NCI-H1436 (cell line): ENCODE measurements at regions not wholly inside any gene's neighbourhood (a gene's known extent, or its start where the extent isn't known, plus 50 kb on each side); places are given as distances from the start of the nearest gene placed in this dataset.

ENCODE experiments used
- DNase-seq: peaks from one replicate; lab custom pipeline; 2025; lab: John Stamatoyannopoulos, UW

DNA sequence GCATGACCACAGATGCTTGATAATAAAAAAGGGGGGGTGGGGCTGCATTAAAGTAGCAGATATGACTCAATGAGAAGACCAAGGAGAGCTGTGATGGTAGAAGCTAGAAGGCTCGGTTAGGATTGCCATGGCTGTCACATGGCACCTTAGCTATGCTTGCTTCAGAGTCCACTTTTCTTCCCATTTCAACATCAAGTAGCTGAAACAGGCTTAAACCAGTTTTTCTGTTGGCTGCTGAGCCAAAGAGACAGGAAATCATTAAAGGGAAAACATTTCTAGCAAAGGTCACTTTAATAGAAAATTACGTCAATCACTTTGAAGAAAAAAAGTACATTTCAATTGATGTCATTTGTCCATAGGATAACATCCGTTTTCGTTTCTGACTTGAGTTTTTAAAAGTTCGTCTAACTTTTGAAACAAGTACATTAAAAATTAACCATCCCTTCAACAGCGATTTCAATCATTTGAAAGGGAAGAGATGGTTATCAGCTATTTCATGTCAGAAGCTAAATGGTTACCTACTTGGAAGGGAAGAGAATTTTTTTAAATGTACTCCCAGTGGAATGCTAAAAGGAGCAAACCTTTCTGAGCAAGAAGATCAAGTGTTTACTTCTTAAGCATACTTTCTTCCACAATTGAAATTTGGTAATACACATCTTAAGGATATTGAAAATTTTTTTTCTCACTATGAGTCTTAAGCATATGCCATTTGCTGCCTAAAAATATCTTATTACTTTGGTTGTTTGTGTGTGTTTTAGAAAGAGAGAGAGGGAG lies 488.1 kb upstream of the PRMT6 start:
- no peak for DNase-seq

DNA sequence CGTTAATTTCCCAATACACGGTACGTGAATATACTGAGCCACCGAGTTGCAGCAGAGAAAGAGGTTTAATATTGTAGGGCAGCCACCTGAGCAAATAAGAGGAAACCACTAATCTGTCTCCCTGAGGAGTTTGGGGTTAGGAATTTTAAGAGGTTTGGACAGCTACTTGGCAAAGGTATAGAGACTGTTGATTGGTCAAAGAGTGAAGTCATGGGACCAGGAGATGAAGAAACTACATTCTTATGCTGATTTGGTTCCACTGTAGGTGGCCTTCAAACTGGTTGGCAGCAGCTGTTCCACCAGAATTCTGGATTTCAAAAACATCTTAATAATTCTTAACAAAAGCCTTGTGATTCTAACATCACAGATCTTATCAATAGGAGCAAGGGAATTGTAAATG lies 485.4 kb upstream of the PRMT6 start:
- DNase-seq: no peak

- DNase-seq: no peak
These were observed 472.4 kb upstream of the PRMT6 start for GRCh38 chr1:106584107-106584506.

GRCh38 chr1:106584676-106585075 lies 471.8 kb upstream of the PRMT6 start:
- DNase-seq: no peak

DNA sequence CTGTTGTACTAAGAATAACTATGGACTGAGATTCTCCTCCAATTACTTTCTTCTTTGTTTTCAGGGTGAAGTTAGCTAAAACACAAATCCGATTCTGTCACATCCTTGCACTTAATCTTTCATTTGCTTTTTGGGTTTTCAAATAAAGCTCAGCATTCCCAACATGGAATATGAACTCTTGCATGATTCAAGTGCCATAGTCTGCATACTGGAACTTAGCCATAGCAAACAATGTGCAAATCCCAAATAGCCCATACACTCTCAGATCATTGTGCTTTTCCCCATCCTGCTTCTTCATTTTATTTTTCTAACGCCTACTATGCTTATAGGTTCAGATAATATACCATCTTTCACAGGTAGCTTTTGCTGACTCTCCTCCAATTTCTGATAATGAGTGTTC lies 455.8 kb upstream of the PRMT6 start:
- DNase-seq: no peak

GRCh38 chr1:106603616-106604015 lies 452.9 kb upstream of the PRMT6 start:
- DNase-seq: no peak

- no peak for DNase-seq
These were observed 447.6 kb upstream of the PRMT6 start for GRCh38 chr1:106608841-106609240.

DNA sequence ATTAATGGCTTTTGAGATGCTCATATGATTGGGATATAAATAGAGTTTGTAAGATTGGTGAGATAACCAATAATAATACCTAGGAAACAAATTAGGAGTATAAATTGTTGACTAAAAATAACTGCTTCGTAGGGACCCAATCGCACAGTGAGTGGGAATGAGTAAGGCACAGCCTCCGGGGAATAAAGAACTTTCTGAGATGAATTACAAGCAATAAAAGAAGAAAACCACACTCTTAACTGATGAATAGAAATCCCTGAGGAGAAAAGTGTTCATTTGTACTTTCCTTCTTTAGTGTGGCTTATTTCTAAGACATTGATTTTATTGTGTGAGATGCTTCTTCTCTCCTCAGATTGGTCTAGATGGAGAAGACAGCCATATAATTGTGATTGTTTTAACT lies 443.4 kb upstream of the PRMT6 start:
- no peak for DNase-seq

DNA sequence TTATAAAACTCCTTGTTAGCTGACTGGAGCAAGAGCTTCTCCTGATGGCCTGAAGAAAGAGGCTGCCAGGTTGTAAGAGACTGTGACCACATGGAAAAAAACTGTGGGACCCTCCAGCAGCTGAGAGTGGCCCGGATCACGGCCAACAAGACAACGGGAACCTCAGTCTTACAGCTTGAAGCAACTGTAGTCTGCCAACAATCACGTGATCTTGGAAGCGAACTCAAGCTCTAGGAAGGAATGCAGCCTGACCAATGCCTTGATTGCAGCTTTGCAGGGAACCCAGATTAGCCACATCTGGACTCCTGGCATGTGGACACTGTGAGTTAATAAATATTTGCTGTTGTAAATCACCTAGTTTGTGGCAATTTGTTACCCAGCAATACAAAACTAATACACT lies 442.6 kb upstream of the PRMT6 start:
- no peak for DNase-seq

GRCh38 chr1:106615473-106615872 lies 441.0 kb upstream of the PRMT6 start:
- no peak for DNase-seq

GRCh38 chr1:106619080-106619826 lies 437.2 kb upstream of the PRMT6 start:
- DNase-seq: no peak

DNA sequence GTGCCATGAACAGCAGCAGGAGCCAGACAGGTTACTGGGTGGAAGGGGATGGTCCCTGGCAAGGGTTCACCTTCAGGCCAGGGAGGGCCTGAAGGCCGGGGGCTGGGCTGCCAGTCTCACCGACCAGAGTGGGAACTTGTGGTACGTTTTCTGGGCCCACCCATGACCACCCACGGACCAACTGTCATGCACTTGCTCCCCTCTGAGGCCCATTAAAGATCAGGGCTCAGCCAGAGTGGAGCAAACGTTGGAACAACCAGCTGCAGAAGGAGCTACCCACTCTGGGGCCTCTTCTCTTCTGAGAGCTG lies 436.7 kb upstream of the PRMT6 start:
- no peak for DNase-seq

DNA sequence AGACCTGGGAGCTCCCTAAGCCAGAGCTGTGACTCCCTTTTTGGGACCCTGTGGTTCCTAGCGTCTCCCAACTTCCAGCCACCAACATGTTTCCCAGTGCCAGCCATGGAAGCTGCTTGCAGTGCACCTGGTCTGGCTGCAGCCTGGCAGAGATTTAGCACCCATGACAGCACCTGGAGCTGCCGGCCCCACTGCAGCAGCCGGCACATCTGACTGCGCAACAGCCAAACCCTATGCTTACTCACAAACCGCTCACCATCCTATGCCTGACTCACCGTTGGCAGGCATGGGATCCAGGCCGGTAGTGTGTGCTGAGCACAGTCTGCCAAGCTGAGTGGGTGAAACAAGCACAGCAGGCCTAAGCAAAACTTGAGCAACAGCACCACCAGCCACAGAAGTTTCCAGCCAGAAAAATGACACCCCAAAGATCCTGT lies 435.9 kb upstream of the PRMT6 start:
- DNase-seq: no peak

GRCh38 chr1:106621853-106622252 lies 434.6 kb upstream of the PRMT6 start:
- DNase-seq: peak; percentile 4

DNA sequence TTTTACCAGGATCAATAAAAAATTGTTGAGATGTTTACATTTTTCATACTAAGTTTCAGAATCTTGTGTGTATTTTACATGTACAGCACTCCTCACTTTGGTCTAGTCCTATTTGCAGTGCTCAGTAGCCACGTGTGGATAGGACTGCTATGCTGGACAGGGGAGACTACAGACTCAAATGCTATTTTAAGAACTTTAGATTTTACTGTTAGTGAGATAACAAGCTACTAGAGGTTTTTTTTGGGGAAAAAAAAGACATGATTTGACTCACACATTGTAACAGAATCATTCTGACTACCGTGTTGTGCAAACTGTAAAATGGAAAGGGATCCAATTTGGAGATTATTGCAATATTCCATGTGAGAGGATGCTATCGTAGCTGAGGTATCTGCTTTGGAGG lies 418.9 kb upstream of the PRMT6 start:
- no peak for DNase-seq

- no peak for DNase-seq
These were observed 410.2 kb upstream of the PRMT6 start for GRCh38 chr1:106646261-106646784.

DNA sequence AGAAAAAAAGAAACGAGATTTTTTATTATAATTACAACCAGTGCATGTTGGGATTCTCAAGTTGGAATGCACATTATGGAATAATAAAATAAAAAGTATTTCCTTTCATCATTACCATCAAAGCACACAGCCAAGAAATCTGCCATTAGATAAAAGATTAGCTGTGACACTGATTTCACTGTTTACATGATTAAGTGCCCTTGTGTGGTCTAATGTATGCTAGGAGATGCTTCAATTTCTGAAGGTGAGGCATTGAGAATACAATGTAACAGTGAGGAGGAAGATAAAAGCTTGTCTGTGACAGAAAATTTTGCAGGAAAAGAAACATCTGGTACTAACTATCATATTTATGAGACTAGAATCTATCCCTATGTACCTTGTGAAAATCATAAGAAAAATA lies 409.7 kb upstream of the PRMT6 start:
- no peak for DNase-seq

DNA sequence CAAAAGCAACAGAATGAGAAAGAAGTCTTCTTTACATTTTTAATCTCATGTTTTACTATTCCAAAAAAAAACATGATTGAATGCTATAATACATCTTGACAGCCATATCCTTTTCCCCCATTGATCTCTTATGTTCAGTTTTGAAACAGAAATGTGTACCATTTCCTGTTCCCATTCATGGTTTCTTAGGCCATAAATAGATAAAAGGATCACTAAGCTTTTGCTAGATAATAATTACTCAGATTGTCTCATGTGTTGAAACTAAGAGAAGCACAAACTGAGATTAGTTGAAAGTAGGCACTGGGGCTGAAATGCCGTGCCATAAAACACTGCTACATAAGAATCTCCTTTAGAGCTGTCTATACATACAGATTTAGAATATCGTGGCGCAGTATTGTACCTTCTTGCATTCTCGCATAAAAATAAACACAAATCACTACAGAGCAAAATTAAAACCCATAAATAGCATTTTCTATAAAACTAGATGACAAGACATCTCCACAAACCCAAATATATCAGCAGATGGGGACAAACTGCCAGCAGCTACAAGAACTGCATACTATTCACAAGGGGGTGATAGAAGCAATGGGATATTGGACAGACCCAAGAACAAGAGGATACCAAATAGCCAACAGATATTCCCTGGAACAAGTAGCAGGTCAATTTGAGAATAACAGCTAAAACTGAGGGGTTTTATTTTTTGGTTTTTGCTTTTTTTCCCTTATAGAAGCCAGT lies 405.3 kb upstream of the PRMT6 start:
- DNase-seq: no peak

- DNase-seq: no peak
These were observed 396.8 kb upstream of the PRMT6 start for GRCh38 chr1:106659490-106660244.

GRCh38 chr1:106675558-106675957 lies 380.9 kb upstream of the PRMT6 start:
- no peak for DNase-seq

DNA sequence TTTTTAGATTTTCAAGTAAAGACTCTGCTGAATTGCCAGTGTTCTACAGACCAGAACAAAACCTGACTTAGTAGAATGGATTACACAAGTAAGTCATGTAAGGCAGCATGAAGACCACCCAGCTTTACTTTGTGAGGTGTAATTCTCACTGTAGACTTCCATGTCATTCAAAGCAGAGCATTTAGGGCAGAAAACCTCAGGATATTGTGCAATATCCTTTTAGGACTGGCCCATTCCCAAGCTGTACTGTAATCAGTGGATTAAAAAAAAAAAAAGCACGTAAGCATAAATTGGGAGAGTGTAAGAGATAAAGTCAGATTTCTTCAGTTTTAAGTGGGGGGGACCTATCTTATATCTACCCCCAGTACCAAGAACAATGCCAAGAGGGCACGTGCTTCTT lies 380.5 kb upstream of the PRMT6 start:
- DNase-seq: no peak

DNA sequence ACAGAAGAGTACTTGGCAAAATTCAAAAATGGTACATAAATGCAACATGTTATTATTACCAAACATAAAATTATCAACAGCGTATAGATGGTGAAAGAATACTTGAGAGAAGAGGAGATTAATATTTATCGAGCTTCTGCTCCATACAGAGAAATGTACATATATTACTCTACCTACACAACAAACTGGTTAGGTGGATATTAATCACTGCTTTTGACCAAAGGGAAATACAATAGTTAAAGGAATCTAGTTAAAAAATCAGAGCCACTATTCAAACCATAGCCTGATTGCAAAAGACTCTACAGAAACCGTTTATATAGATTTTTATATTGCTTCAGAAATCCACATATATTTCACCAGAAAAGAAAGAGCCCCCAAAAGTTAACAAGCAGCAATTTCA lies 379.3 kb upstream of the PRMT6 start:
- DNase-seq: no peak
